SK-N-MC (cell line): ENCODE measurements at regions not wholly inside any gene's neighbourhood (a gene's known extent, or its start where the extent isn't known, plus 50 kb on each side); places are given as distances from the start of the nearest gene placed in this dataset.

ENCODE experiments used
- EZH2 ChIP-seq: fragments of 200-600 bp; sonication (generic); IDR thresholded peaks from one replicate; pipeline ENCODE4 v1.6.1; 2017; ENCODE audit warnings: antibody characterized with exemption
- POLR2AphosphoS5 ChIP-seq: IDR thresholded peaks from 2 replicates; pipeline ENCODE4 v1.6.1; 2012; ENCODE audit warnings: mild to moderate bottlenecking, low read depth, low read length, borderline replicate concordance

DNA sequence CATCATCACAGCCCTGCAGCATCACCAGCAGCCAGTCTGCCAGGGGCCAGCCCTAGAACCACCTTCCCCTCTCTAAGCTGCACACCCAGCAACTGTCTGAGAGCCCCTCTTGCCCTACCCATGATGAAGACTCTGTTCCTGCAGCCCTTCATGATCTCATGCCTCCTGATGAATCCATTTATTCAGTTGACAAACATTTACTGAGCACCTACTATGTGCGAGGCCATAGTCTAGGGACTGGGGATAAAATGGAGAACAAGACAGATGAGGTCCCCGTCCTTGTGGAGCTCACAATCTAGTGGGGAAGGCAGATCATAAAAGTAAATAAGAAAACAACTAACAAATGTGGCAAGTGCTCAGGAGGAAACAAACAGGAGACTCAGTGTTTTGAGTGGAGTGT, 96.3 kb downstream of the PCDH1 start:
- no peak for TF ChIP-seq EZH2
- TF ChIP-seq POLR2AphosphoS5 = no peak
